ENCODE measurements at regions not wholly inside any gene's neighbourhood (a gene's known extent, or its start where the extent isn't known, plus 50 kb on each side); places are given as distances from the start of the nearest gene placed in this dataset.

DNA sequence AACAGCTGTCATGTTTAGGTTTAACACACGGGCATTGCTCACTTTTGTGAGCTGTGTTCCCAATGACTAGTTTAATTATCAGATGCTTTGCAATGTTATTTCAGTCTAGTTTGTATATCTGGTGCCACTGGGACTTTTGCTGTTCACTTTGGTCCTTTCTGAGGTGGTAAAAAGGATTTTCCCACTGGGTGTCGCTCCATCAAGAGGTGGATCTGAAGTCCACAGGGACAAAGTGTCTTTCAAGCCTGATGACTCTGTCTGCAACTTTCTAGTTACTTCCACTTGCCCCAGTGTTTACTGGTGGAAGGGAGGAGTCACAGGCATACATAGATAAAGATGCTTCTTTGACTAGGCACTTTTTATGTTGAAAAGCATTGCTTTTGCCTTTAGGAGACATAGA lies 242.2 kb downstream of the HGF start:
- Histone ChIP-seq H3K9me3 (ENCODE audit: control insufficient read depth, low read length) (no peaks in the 10 kb centered on the region), H3K4me1 (ENCODE audit: control insufficient read depth, insufficient read depth, low read length) (no peaks in the 10 kb centered on the region), H3K27me3 (ENCODE audit: control insufficient read depth, insufficient read depth) (no peaks in the 10 kb centered on the region), H3K4me3 (ENCODE audit: low read length) (no peak overlapping the region), H3K27ac (ENCODE audit: low read length) (no peak overlapping the region)
- WGBS: 74% methylated on average over 2 of the region's 2 CpGs
- DNase-seq: no peak
- ATAC-seq: no peak
- intact Hi-C loops (cut with DNase I): no loop called here

- Histone ChIP-seq H3K27ac (ENCODE audit: low read length) (no peak overlapping the region), H3K4me3 (ENCODE audit: low read length) (no peak overlapping the region), H3K9me3 (ENCODE audit: control insufficient read depth, low read length) (no peaks in the 10 kb centered on the region), H3K27me3 (ENCODE audit: control insufficient read depth, insufficient read depth) (no peaks in the 10 kb centered on the region), H3K4me1 (ENCODE audit: control insufficient read depth, insufficient read depth, low read length) (no peaks in the 10 kb centered on the region)
- DNase-seq: no peak
- ATAC-seq: no peak
- intact Hi-C loops (cut with DNase I): no loop called here
- 64% methylated on average over 1 of the region's 1 CpG for WGBS
Measured at GRCh38 chr7:81526971-81527370, 242.9 kb downstream of the HGF start.

DNA sequence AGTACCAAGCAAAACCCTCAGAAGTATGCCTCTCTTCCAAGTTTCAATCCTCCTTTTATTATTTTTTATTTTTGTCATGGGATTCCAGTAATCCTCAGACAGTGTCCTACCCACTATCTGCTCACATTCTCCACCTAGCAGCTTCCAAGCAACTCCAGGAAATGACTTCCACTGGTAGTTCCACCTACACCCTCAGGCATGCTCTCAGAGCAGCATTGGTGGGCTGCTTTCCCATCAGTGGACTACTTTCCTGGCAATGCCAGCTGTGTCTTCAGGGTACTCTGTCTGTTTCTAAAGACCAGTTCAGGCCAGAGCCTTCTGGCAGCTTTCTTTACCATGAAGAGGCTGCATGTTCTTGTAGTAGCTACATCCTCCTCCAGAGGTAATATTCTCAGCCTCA lies 244.0 kb downstream of the HGF start:
- ATAC-seq (no peak), DNase-seq (no peak)
- Histone ChIP-seq H3K4me3 (ENCODE audit: low read length) (no peak overlapping the region), H3K9me3 (ENCODE audit: control insufficient read depth, low read length) (no peaks in the 10 kb centered on the region), H3K27me3 (ENCODE audit: control insufficient read depth, insufficient read depth) (no peaks in the 10 kb centered on the region), H3K4me1 (ENCODE audit: control insufficient read depth, insufficient read depth, low read length) (no peaks in the 10 kb centered on the region), H3K27ac (ENCODE audit: low read length) (no peak overlapping the region)
- intact Hi-C loops (cut with DNase I): no loop called here

DNA sequence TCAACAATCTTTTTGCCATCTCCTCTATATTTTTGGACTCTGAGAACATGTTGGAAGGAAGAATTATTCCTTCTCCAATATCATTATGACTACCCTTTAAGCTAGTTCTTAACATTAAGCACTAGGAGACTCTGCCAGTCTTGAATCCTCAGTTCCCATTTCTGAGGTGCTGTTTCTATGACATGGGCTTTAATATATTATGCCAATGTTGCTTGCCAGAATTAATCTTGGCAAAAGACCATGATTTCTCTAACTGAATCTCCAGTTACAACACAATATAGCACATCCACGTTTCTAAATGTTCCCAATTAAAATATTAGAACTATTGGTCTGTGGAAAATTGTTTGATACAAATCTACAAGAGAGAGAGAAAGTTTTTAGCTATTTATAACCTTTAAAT lies 250.0 kb downstream of the HGF start:
- intact Hi-C loops (cut with DNase I): no loop called here
- Histone ChIP-seq H3K27ac (ENCODE audit: low read length) (no peak overlapping the region), H3K27me3 (ENCODE audit: control insufficient read depth, insufficient read depth) (no peaks in the 10 kb centered on the region), H3K4me1 (ENCODE audit: control insufficient read depth, insufficient read depth, low read length) (no peaks in the 10 kb centered on the region), H3K4me3 (ENCODE audit: low read length) (no peak overlapping the region), H3K9me3 (ENCODE audit: control insufficient read depth, low read length) (no peaks in the 10 kb centered on the region)
- WGBS: 14% methylated on average over 1 of the region's 1 CpG
- DNase-seq: no peak
- no peak for ATAC-seq

- DNase-seq (no peak), ATAC-seq (no peak)
- no peak overlapping the region for H3K27ac ChIP-seq (ENCODE audit: low read length)
- H3K9me3 ChIP-seq (ENCODE audit: control insufficient read depth, low read length): no peaks in the 10 kb centered on the region
- intact Hi-C loops (cut with DNase I): no loop called here
- H3K4me1 ChIP-seq (ENCODE audit: control insufficient read depth, insufficient read depth, low read length): no peaks in the 10 kb centered on the region
- no peak overlapping the region for H3K4me3 ChIP-seq (ENCODE audit: low read length)
- no peaks in the 10 kb centered on the region for H3K27me3 ChIP-seq (ENCODE audit: control insufficient read depth, insufficient read depth)
Measured at GRCh38 chr7:81516898-81517297, 252.9 kb downstream of the HGF start.

GRCh38 chr7:81515009-81515408 lies 254.8 kb downstream of the HGF start:
- no peak overlapping the region for H3K4me3 ChIP-seq (ENCODE audit: low read length)
- 77% methylated on average over 1 of the region's 1 CpG for WGBS
- no peaks in the 10 kb centered on the region for H3K4me1 ChIP-seq (ENCODE audit: control insufficient read depth, insufficient read depth, low read length)
- no peak overlapping the region for H3K27ac ChIP-seq (ENCODE audit: low read length)
- no peaks in the 10 kb centered on the region for H3K27me3 ChIP-seq (ENCODE audit: control insufficient read depth, insufficient read depth)
- no peaks in the 10 kb centered on the region for H3K9me3 ChIP-seq (ENCODE audit: control insufficient read depth, low read length)
- intact Hi-C loops (cut with DNase I): no loop called here
- no peak for DNase-seq
- ATAC-seq: no peak

DNA sequence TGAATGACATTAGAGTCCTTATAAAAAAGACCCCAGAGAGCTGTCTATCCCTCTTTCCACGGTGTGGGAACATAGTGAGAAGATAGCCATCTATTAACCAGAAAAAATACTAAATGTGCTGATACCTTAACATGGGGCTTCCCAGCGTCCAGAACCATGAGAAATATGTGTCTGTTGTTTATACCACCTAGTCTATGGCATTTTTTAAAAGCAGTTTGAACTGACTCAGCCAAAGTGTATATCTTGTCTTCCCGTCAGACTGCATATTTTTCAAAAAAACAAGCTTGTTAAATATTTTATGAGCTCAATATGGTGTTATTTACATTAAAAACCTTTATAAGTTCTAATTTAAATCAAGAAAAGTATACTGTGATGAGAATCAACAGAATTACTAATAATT lies 255.3 kb downstream of the HGF start:
- no peak for ATAC-seq
- no peak overlapping the region for H3K4me3 ChIP-seq (ENCODE audit: low read length)
- H3K27ac ChIP-seq (ENCODE audit: low read length): no peak overlapping the region
- no peaks in the 10 kb centered on the region for H3K9me3 ChIP-seq (ENCODE audit: control insufficient read depth, low read length)
- intact Hi-C loops (cut with DNase I): no loop called here
- no peaks in the 10 kb centered on the region for H3K27me3 ChIP-seq (ENCODE audit: control insufficient read depth, insufficient read depth)
- H3K4me1 ChIP-seq (ENCODE audit: control insufficient read depth, insufficient read depth, low read length): no peaks in the 10 kb centered on the region
- WGBS: 74% methylated on average over 3 of the region's 3 CpGs
- DNase-seq: no peak

DNA sequence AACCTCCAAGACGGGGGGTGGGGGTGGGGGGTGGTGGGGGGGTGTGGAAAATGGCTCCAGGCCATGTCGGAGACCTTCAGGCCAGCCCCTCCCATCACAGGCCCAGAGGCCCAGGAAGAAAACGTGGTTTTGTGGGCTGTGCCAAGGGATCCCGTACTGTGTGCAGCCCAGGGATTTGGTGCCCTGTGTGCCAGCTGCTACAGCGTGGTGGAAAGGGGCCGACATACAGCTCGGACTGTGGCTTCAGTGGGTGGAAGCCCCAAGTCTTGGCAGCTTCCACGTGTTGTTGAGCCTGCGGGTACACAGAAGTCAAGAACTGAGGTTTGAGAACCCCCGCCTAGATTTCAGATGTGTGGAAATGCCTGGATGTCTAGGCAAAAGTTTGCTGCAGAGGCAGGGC lies 259.7 kb downstream of the HGF start:
- DNase-seq: peak in 1 of 3 donors; percentile 11
- Histone ChIP-seq H3K4me3 (ENCODE audit: low read length) (no peak overlapping the region), H3K9me3 (ENCODE audit: control insufficient read depth, low read length) (no peaks in the 10 kb centered on the region), H3K4me1 (ENCODE audit: control insufficient read depth, insufficient read depth, low read length) (no peaks in the 10 kb centered on the region), H3K27ac (ENCODE audit: low read length) (no peak overlapping the region), H3K27me3 (ENCODE audit: control insufficient read depth, insufficient read depth) (no peaks in the 10 kb centered on the region)
- WGBS: 90% methylated on average over 10 of the region's 10 CpGs
- intact Hi-C loops (cut with DNase I): no loop called here
- no peak for ATAC-seq

- no peaks in the 10 kb centered on the region for H3K27me3 ChIP-seq (ENCODE audit: control insufficient read depth, insufficient read depth)
- ATAC-seq (no peak), DNase-seq (no peak)
- no peaks in the 10 kb centered on the region for H3K4me1 ChIP-seq (ENCODE audit: control insufficient read depth, insufficient read depth, low read length)
- intact Hi-C loops (cut with DNase I): loop anchor here in 1 of 4 donors (10.0 kb wide), 1 partner anchor 448 kb away; no protein-coding TSS in a partner anchor
- no peaks in the 10 kb centered on the region for H3K9me3 ChIP-seq (ENCODE audit: control insufficient read depth, low read length)
- H3K27ac ChIP-seq (ENCODE audit: low read length): no peak overlapping the region
- no peak overlapping the region for H3K4me3 ChIP-seq (ENCODE audit: low read length)
- WGBS: 56% methylated on average over 2 of the region's 2 CpGs
Measured at GRCh38 chr7:81507221-81507620, 262.6 kb downstream of the HGF start.

- Histone ChIP-seq H3K9me3 (ENCODE audit: control insufficient read depth, low read length) (no peaks in the 10 kb centered on the region), H3K4me3 (ENCODE audit: low read length) (no peak overlapping the region), H3K27ac (ENCODE audit: low read length) (no peak overlapping the region), H3K27me3 (ENCODE audit: control insufficient read depth, insufficient read depth) (no peaks in the 10 kb centered on the region), H3K4me1 (ENCODE audit: control insufficient read depth, insufficient read depth, low read length) (no peaks in the 10 kb centered on the region)
- WGBS: 46% methylated on average over 1 of the region's 1 CpG
- ATAC-seq (no peak), DNase-seq (no peak)
- intact Hi-C loops (cut with DNase I): loop anchor here in 1 of 4 donors (10.0 kb wide), 1 partner anchor 448 kb away; no protein-coding TSS in a partner anchor
Measured at GRCh38 chr7:81506609-81507008, 263.2 kb downstream of the HGF start.

DNA sequence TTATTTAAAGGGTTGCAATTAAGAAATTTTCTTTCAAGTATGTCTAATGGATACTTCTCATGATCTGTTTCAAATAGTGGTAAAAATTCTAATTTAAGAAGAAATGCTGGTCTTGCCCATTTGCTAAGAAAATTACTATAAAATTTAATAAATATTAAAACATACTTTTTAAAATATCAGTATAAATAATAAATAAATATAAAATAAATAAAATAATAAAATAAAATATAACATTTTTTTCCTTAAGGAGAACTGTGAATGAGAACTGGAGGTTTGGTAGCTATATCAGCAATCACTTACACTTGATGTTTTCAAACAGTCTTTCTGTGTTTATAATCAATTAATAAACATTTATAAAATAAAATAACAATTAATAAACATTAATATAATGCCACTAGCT lies 266.1 kb downstream of the HGF start:
- intact Hi-C loops (cut with DNase I): loop anchor here in 1 of 4 donors (10.0 kb wide), 1 partner anchor 451 kb away; no protein-coding TSS in a partner anchor
- no peak overlapping the region for H3K27ac ChIP-seq (ENCODE audit: low read length)
- H3K27me3 ChIP-seq (ENCODE audit: control insufficient read depth, insufficient read depth): no peaks in the 10 kb centered on the region
- ATAC-seq: no peak
- peaks cover 2% of the 10 kb centered on the region for H3K4me1 ChIP-seq (ENCODE audit: control insufficient read depth, insufficient read depth, low read length)
- no peak for DNase-seq
- H3K9me3 ChIP-seq (ENCODE audit: control insufficient read depth, low read length): no peaks in the 10 kb centered on the region
- no peak overlapping the region for H3K4me3 ChIP-seq (ENCODE audit: low read length)

DNA sequence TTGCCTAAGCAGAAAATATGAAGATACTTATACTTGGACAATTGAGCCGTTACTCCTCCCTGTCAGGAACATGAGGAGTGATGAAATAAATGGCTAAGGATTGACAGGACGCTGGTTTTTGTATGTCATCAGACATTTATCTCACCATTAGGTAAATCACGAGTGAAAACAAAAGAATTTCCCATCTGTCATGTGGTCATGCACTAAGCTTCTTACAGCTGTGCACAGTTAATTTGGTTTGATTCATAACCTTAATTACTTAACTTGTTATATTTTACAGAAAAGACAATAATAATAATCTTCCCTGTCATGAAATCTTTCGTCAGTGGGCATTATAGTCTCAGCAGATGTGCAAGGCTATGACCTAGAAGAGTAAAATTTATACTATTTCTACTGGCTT lies 266.5 kb downstream of the HGF start:
- intact Hi-C loops (cut with DNase I): loop anchor here in 1 of 4 donors (10.0 kb wide), 1 partner anchor 451 kb away; no protein-coding TSS in a partner anchor
- DNase-seq (no peak), ATAC-seq (no peak)
- H3K4me3 ChIP-seq (ENCODE audit: low read length): no peak overlapping the region
- H3K4me1 ChIP-seq (ENCODE audit: control insufficient read depth, insufficient read depth, low read length): peaks cover 2% of the 10 kb centered on the region
- H3K27ac ChIP-seq (ENCODE audit: low read length): no peak overlapping the region
- 75% methylated on average over 4 of the region's 4 CpGs for WGBS
- H3K9me3 ChIP-seq (ENCODE audit: control insufficient read depth, low read length): no peaks in the 10 kb centered on the region
- H3K27me3 ChIP-seq (ENCODE audit: control insufficient read depth, insufficient read depth): no peaks in the 10 kb centered on the region

All from right cardiac atrium (tissue), 5 donors.